HL-60/S4 treated with phorbol 12-myristate 13-acetate at 8.2 ng/mL for 4 days and 3 days (cell line): ENCODE measurements at regions not wholly inside any gene's neighbourhood (a gene's known extent, or its start where the extent isn't known, plus 50 kb on each side); places are given as distances from the start of the nearest gene placed in this dataset.
"Not testable (repeated sequence)": the region's sequence is repeated elsewhere in the genome, so short reads cannot be mapped to it uniquely, and the experiment has no call there.

Source experiments
- in situ Hi-C: fragments of 300-500 bp; cut with MboI; formaldehyde crosslinking; loops from 2 replicates; pipeline ENCODE4 v1.15.0; 2022; ENCODE audit warnings: low sequenced_read_pairs

DNA sequence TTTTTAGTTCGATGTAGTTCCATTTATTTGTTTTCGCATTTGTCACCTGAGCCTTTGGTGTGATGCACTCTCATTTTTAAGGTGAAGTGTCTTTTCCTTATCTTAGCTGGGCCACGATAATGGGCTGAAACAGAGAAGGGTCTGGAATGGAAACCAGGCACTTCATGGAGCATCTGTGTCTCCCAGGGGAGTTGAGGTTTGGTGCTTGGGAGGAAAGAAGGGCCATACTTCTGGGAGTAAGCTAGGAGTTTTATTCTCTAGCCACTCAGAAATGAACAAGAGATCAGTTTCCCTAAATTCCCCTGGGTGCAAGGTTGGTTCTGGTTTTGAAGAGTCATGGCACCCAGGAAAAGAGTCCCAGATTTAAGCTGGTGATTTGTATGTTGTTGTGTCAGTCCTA is 179.4 kb upstream of the CXCR4 start:
- in situ Hi-C loops = no loop called here

DNA sequence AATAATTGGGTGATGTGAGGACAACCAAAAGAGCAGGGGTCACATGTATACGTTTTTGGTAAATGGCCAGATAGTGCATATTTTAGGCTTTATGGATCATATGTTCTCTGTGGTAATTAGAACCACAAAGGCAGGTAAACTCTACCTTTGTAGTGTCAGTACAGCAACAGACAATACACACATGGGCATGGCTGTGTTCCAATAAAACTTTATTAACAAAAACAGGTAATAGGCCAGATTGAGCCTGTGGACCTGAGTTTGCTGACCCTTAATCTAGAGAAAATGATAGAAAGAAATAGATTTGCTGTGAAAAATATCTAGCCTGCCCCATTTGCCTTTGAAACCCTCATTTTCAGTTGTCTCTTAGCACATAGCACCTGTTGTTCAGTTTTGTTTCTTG is 177.2 kb upstream of the CXCR4 start:
- in situ Hi-C loops = no loop called here

DNA sequence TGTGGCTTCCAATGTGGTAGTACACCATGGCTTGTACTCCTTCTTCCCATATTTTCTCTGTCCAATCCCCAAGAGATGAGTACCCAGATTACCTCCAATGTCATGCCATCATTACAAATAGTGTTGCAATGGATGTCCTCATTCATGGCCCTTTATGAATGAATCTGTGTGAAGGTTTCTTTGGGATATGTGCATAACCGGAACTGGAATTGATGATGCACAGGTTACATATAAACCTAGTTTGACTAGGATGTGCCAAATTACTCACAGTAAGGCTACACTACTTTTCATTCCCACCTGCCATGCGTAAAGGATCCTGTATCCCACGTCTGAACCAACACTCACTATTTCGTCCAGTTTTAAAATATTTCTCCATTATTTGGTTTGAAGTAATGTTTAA is 173.9 kb upstream of the CXCR4 start:
- in situ Hi-C loops = no loop called here

DNA sequence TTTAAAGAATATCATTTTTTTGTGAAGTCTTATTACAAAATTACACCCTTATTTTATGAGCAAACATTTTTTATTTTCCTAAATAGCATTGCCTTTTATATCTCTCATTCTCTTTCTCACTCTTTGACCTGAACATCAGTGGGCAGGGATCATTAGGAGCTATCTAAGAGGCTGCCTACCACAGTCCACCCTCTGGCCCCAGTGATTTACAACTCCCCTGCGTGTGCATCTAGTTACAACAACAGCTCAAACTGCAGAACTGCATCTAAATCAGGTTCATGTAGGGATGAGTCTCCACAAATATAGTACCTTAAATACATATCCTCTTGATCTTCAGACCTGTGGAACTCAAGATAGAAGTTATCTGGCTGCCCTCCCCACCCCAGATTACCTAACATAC is 172.4 kb upstream of the CXCR4 start:
- in situ Hi-C loops = no loop called here

DNA sequence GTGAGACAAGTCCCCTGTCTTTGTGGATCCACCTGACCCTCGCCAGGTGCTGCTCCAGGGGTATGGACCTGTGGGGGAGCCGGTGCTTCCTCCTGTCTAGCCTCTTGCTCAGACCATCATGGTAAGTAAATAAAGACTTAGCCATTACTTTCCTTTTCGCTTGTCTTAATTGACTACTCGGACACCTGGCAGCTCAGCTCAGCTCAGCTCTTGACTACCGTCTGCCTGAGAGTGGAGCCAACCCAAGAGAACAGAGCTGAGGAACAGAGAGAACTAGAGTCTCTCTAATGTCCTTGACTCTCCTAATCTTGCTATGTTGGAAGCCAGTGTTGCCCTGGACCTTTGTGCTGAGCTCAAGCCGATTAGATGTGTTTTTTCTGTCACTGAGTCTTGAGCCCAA is 170.3 kb upstream of the CXCR4 start:
- in situ Hi-C loops = no loop called here

DNA sequence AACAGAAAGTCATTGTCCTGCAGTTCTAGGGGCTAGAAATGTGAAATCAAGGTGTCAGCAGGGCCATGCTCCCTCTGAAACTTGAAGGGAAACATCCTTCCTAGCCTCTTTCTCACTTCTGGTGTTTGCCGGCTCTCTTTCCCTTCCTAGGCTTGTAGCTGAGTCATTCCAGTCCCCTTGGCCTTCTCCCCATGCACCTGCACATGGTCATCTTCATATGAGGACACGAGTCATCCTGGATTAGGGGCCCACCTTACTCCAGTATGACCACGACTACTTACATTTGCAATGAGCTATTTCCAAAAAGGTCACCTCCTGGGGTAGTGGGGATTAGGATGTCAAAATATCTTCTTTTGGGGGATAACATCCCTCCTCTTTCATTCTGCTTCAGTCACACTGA is 168.5 kb upstream of the CXCR4 start:
- in situ Hi-C loops = no loop called here

DNA sequence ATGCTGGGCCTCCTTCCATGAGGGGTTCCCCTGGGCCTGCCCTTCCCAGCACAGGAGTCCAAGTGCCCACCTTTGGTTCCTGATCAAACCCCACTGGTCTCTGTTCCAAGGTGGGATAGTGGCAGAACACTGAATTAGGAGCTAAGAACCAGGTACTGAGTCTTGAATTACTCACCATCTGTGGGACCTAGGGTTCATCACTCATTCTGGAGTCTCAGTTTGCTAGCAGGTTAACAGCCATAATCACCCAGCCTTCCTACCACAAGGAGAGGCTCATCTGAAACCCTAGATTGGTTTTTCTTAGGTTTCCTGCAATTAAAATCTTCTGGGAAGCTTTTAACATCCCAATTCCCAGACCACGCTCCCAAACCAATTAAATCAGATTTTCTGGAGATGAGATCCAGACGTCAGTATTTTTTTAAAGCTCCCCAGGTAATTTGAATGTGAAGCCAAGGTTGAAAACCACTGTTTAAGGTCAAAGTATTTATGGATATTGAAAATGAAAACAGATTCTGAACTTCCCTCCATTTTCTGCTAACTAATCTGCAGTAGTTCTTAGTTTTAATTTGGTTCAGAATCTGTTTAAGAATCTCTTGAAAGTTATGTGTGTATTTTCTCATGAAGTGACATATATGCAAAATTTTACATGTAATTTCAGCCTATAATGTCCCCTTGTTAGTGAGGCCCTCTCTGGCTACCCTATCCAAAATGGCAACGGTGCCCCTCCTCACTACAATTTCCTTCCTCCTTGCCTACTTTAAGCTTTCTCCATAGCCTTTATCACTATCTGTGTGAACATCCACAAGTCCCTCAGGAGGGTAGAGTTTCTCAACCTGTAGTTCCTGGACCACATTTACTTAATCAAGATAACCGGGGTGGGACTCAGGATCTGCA is 166.5 kb upstream of the CXCR4 start:
- in situ Hi-C loops = no loop called here

DNA sequence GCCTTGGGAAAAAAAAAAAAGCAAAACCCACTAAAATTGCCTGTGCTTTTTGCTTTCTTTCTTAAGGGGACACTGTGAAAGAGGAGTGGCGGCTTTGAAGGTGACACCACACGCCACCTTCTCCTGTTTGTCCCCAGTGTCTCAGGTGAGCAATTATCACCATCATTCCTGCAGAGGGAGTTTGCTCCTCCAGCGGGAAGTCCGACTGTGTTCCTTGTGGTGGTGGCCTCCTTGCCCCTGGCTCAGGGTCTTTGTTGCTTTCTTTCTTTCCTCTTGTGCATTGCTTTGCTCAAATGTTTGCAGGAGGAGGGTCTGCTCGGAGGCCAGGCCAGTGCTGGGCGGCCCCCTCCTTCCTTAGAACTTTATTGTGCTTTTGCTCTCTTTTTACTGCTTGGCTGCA is 164.3 kb upstream of the CXCR4 start:
- in situ Hi-C loops = no loop called here

DNA sequence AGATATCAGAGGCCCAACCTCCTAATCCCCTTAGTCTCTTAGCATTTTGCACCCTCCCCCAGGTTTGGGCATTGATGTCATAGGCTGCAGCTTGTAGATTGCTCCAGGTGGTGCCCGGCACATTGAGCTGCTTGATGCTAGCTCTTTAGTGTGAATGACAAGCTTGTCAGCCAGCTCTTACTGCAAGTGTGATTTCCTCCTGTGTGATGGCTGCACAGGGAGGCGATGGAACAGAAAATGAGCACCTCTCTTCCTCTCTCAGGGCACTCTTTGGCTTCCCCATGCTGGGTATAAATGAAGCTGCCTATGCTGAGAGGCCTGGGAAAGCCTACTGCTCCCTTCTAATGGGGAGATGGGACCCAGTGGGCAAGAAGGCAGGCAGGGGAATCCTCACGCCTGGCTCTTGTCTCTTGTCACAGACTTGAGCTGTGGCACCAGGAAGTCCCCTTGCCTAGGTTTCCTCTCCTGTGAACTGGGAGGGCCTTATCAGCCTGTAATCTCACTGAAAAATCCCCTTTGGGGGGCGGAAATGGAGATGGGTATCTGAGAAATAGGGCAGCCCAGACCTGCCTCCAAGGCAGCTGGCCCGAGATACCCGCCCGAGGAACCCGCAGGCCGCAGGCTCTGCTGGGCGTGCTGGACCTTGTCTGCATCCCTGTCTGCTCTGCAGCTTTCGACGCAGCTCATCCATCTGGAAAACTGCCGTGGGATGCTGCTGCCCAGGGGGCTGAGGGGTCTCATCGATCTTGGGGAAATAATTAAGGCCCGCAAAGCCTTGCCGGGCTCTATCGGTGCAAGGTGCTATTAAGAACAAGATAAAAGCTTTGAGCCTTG is 163.5 kb upstream of the CXCR4 start:
- in situ Hi-C loops = no loop called here

DNA sequence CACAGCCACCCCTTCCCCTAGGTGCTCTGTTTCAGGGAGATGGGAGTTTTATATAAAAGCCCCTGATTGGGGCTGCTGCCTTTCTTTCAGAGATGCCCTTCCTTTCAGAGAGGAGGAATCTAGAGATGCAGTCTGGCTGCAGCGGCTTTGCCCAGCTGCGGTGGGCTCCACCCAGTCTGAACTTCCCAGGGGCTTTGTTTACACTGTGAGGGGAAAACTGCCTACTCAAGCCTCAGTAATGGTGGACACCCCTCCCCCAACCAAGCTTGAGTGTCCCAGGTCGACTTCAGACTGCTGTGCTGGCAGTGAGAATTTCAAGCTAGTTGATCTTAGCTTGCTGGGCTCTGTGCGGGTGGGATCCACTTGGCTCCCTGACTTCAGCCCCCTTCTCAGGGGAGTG is 148.4 kb upstream of the CXCR4 start:
- in situ Hi-C loops = not testable (repeated sequence)

DNA sequence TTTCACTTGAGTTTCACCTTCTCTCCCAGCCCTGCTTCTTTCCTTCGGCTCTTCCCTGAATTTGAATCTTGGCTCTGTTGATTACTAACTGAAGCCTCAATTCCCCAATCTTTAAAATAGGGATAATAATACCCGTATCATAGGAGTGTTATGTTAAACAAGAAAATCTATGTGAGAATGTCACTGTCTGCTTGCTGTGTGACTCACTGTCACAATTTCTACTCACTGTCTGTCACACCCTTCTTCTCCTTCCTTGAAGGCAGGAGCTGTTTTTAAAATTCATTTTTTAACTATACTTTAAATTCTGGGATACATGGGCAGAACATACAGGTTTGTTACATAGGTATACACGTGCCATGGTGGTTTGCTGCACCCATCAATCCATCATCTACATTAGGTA is 141.6 kb upstream of the CXCR4 start:
- in situ Hi-C loops = no loop called here

DNA sequence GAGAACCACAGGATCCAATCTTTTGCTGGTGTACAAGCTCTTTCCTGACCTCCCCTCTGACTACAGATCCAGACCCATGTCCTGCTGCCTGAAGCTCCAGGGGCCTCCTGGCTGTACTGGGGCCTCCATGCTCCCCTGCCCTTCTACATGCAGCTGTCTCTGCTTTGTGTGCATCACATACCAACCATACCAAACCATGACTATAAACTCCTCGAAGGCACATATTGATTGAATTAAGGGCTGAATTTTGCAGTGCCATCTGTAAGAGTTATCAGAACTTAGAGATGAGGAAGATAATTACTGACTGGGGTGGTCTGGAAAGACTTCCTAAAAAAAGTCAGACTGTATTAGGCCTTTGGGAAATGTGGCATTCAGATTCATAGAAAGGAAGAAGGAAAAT is 139.9 kb upstream of the CXCR4 start:
- in situ Hi-C loops = no loop called here

DNA sequence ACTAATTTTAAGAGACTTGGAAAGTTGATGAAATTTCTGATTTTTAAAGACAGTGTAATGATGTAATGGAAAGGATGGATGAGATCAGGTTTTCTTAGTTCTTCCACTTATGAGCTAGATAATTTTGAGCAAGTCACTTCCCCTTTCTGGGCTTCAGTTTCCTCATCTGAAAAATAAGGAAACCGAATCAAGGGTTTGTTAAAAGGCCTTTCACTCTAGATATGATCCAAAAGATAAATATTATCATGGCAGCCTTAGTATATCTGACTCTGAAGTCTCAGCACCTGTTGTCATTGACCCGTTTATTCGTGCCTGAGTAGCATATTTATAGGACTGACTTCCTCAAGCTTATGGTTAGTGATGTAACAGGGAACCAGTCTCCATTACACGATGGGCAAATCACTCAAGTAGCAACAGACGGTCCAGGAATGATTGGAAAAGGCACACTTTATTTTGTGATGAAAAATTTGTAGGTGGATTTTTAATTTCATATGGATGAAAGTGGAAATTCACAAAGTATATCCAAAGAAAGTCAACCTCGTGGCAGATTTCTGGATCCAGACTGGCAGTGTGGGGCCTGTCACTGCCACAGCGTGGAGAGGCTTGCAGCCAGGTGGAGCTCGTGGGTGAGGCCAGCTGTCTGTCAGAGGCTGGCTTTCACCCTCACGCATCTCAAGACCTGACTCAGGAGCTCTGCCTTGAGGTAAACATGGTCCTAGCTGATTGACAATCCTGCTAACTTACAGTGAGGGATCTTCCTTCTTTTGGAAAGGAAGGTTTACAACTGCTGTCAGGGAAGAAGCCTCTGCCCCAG is 137.9 kb upstream of the CXCR4 start:
- in situ Hi-C loops = no loop called here

DNA sequence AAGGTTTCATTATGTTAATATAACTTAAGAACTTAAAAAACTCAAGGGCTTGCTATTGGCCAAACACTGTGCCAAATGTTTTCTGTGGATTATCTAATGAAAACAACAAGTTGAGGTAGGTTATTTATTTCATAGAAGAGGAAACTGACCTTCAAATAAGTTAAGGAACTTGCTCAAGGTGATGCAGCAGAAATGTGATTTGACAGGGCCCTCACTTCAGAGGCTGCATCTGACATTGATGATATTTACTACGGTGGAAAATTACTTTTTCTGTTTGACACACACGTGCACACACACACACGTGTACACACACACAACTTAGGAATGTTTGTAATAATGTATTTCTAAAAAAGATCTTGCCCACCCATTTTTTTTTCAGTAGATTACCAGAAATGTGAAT is 137.2 kb upstream of the CXCR4 start:
- in situ Hi-C loops = no loop called here

DNA sequence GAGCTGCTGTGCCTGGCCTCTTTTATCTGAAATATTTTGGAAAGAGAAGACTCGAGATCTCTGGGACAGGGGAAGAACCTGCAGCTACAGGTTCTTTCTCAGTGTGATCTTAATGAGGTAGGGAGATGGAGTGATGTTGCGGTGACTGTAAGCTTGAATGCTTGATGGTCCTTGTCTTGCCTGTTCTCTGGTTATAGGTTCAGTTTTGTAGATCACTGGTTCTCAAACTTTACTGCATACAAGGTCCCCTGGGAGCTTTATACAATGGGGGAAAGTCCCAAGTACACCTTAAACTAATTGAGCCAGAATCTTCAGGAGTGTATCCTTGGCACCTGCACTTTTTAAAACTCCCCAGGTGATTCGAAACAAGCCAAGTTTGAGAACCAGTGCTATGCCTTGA is 136.7 kb upstream of the CXCR4 start:
- in situ Hi-C loops = no loop called here

DNA sequence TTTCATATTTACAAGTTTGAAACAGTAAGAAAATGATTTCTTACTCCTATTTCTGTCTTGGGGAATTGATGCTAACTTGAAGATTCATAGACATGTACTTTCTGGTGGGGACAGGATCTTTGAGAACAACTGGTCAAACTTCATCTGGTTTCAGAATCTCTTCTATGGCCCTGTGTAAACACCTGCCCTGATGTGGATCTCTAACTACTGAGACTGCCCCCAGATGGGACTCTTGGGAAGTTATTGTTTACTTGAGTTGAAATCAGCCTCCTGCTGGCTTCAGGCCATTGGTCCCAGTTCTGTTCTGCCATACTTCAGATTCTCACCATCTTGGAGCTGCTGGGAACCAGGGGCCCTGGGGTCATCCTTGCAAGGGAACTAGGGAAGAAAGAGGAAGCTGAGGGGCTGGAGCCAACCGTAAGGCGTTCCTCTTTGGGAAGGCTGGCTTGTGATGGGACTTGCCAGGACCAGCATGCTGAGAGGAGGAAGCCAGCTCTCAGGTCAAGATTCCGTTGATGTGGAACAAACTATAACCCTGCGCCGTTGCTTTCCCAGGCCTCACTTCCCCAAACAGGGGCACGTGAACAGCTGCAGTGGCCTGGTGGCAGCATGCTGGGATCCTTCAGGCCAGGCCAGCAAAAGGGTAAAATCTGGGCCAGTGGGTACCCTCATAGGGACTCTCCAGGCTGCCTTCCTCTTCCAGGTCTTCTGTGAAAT is 135.5 kb upstream of the CXCR4 start:
- in situ Hi-C loops = no loop called here

DNA sequence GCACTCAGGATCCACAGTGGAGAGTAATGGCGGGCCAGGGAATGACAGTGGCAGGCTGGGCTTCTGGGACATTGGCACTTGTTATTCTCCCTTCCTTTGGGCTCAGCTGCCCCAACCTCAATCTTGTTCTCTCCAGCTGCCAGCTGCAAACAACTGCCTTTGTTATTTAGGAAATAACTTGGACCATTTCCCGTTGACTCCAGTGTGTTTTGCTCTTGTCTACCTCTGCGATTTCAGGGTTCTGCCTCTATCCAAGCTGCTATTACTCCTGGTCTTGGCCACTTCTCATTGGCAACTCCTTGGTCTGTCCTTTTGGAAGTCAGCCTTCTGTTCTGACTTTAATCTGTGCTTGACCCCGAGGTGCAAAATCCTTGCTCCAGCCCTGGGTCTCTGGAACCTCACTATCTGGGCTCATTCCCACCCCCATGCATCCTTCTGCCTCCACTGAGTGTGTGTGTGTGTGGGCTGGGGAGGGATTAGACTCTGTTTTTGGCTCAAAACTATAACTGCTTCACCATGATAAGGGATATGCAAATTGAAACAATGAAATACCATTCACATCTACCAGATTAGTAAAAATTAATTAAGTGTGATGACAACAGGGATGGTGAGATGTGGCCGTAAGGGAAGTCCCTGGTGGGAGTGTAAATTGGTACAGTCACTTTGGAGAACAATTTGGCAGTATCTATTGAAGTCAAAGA is 134.1 kb upstream of the CXCR4 start:
- in situ Hi-C loops = no loop called here

DNA sequence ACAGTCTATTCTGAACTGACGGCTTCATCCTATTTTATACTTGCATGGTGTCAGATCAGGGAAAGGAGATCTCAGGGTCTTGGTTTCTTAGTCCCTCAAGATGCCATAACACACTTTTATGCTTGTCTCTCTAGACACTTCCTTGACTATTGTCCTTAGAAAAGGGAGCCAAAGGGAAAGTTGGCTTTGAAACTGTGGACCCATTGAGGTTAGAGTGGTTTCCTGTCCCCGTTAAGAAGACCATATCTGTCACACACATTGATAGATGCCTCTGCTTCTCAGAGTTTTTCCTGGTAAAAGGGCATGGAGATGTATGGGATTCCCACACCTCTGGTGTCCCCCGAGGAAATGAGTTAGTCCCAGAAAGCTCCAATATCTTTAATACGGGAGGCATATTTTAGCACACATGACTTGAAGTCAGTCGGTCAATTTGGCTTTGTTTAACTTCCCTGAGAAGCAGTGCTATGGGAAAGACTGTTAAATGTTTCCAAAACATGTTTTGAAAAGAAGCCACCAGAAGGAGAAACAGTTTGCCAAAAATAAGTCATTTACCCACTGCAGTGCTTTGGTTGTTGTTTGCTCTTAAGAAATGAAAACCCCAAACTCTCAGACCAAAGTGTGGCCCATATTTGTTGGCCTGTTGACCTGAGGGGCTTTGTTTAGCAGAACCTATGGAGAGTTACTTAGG is 133.4 kb upstream of the CXCR4 start:
- in situ Hi-C loops = no loop called here

DNA sequence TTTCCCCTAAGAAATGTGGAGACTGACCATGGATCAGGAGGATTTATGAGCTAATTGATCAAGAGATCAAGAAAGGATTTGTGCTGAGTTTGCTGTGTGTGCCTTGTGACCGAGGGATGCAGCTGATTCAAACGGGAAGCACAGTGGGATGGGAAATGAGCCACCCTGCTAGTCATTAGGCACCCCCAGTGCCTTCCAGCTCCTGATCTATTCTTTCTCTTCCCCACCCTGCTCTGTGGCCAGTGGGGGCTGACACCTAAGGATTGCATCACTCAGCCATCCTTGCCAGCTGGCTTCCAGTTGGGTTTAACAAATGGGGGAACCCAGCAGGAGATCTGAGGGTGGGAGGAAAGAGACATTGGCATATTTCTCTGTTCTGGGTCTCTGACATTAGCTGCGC is 132.2 kb upstream of the CXCR4 start:
- in situ Hi-C loops = no loop called here

DNA sequence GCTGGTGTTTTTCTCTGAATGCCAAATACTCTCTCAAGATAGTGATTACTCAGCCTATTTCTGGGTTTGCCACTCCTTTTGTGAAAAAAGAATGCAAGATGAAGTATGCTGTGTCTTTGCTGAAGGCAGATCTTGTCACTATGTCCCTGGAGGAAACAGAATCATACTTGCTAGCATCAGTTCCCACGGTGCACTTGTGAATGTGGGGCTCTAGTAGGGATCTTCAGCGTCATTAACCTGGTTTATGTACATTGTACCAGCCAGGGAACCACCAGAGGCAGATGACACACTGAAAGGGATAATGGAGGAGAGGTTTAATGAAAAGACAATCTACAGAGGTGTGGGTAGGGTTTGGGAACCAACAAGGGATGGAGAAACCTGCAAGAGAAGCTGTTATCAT is 131.0 kb upstream of the CXCR4 start:
- in situ Hi-C loops = no loop called here
